SU-DHL-6 (cell line): ENCODE measurements at regions not wholly inside any gene's neighbourhood (a gene's known extent, or its start where the extent isn't known, plus 50 kb on each side); places are given as distances from the start of the nearest gene placed in this dataset.

Experiments
- EZH2phosphoT487 ChIP-seq: fragments of 200-600 bp; sonication (generic), shearing (Covaris generic); conservative IDR thresholded peaks from 2 replicates; pipeline ENCODE4 v1.6.1; 2018; ENCODE audit warnings: mild to moderate bottlenecking, antibody characterized with exemption, low read length, moderate library complexity, mixed read lengths
- TF ChIP-seq, protein P1 (sequence below): fragments of 200-600 bp; sonication (generic); IDR thresholded peaks from one replicate; pipeline ENCODE4 v1.5.1; 2017; ENCODE audit warnings: antibody characterized with exemption, mild to moderate bottlenecking, low read length, moderate library complexity; ENCODE audit not compliant: insufficient read depth, poor library complexity, severe bottlenecking

DNA sequence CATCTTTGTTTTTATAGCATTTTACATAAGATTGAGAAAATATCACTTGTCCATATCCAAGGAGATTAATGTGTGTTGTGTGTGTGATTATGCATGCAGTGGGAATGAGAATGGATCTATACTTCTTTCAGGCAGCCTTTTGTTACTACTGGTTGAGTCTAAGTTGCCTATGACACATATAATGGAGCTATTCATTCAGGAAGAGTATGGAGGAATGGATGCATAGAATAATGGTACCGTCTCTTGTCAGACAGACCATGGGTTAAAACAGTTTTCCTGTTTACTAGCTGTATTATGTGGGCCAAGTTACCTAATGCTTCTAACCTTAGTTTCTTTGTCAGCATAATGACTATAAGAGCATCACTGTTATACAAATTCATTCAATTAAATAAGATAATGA, 155.4 kb upstream of the KYNU start:
- TF ChIP-seq, protein P1, sequence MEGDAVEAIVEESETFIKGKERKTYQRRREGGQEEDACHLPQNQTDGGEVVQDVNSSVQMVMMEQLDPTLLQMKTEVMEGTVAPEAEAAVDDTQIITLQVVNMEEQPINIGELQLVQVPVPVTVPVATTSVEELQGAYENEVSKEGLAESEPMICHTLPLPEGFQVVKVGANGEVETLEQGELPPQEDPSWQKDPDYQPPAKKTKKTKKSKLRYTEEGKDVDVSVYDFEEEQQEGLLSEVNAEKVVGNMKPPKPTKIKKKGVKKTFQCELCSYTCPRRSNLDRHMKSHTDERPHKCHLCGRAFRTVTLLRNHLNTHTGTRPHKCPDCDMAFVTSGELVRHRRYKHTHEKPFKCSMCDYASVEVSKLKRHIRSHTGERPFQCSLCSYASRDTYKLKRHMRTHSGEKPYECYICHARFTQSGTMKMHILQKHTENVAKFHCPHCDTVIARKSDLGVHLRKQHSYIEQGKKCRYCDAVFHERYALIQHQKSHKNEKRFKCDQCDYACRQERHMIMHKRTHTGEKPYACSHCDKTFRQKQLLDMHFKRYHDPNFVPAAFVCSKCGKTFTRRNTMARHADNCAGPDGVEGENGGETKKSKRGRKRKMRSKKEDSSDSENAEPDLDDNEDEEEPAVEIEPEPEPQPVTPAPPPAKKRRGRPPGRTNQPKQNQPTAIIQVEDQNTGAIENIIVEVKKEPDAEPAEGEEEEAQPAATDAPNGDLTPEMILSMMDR: no peak
- TF ChIP-seq EZH2phosphoT487: no peak
